ENCODE measurements at regions not wholly inside any gene's neighbourhood (a gene's known extent, or its start where the extent isn't known, plus 50 kb on each side); places are given as distances from the start of the nearest gene placed in this dataset.

DNA sequence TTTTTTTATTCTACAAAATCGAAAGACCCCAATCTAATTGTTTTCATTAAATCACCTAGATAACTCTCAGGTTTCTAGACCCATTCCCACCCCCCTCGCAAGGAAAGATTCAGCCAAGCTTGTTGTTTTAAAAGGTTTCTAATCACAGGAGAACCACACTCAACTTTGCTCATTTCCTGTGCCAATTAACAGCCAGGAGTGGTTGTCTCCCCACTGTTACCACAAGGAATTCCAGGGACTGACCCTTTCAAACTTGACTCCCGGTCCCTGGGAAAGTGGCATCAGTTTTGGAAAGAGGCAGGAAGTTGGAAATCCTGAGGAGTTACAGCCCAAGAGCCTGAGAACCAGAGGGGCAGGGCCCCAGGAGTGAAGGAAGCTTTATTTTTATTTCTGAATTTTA lies 561.3 kb upstream of the JAG1 start:
- H3K27ac ChIP-seq (ENCODE audit: low read length) = no peak overlapping the region
- TF ChIP-seq, protein P1, sequence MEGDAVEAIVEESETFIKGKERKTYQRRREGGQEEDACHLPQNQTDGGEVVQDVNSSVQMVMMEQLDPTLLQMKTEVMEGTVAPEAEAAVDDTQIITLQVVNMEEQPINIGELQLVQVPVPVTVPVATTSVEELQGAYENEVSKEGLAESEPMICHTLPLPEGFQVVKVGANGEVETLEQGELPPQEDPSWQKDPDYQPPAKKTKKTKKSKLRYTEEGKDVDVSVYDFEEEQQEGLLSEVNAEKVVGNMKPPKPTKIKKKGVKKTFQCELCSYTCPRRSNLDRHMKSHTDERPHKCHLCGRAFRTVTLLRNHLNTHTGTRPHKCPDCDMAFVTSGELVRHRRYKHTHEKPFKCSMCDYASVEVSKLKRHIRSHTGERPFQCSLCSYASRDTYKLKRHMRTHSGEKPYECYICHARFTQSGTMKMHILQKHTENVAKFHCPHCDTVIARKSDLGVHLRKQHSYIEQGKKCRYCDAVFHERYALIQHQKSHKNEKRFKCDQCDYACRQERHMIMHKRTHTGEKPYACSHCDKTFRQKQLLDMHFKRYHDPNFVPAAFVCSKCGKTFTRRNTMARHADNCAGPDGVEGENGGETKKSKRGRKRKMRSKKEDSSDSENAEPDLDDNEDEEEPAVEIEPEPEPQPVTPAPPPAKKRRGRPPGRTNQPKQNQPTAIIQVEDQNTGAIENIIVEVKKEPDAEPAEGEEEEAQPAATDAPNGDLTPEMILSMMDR (IDR thresholded peaks at IDR 0.05; ENCODE audit: low read length) = no peak
- TF ChIP-seq EZH2 (optimal IDR thresholded peaks at IDR 0.05; ENCODE audit: low read depth, low read length) (no peak), EZH2phosphoT487 (IDR thresholded peaks at IDR 0.05; ENCODE audit: low read length) (no peak)
- no peak overlapping the region for H3K9ac ChIP-seq (ENCODE audit: low read length)
- H3K4me2 ChIP-seq (ENCODE audit: low read depth, low read length) = peak overlapping the region; percentile 12; the same call in 1 of the 2 replicates
- DNase-seq = no peak
- H3K9me2 ChIP-seq (replicated peaks; ENCODE audit: insufficient read depth, low read length) = no peaks in the 10 kb centered on the region
- H3K4me1 ChIP-seq (ENCODE audit: low read length) = peaks cover 8% of the 10 kb centered on the region
- no peaks in the 10 kb centered on the region for H4K20me1 ChIP-seq (ENCODE audit: insufficient read depth, low read length)
- H3F3A ChIP-seq (ENCODE audit: insufficient read depth, low read length) = peaks cover 7% of the 10 kb centered on the region; the same call in 1 of the 2 replicates
- H3K79me2 ChIP-seq (ENCODE audit: low read length) = no peaks in the 10 kb centered on the region
- H3K36me3 ChIP-seq (replicated peaks; ENCODE audit: insufficient read depth, low read length) = no peaks in the 10 kb centered on the region
- no peak overlapping the region for H3K4me3 ChIP-seq (ENCODE audit: low read length)
- H2AFZ ChIP-seq (ENCODE audit: low read length) = no peak overlapping the region
- no peaks in the 10 kb centered on the region for H3K27me3 ChIP-seq (replicated peaks; ENCODE audit: insufficient read depth, low read length)
- no peaks in the 10 kb centered on the region for H3K9me3 ChIP-seq (replicated peaks; ENCODE audit: insufficient read depth, low read length)

GRCh38 chr20:11242320-11242719 lies 568.5 kb upstream of the JAG1 start:
- Histone ChIP-seq H3K9me2 (replicated peaks; ENCODE audit: insufficient read depth, low read length) (no peaks in the 10 kb centered on the region), H3K4me2 (ENCODE audit: low read depth, low read length) (no peak overlapping the region), H3K27me3 (replicated peaks; ENCODE audit: insufficient read depth, low read length) (no peaks in the 10 kb centered on the region), H3K4me1 (ENCODE audit: low read length) (no peaks in the 10 kb centered on the region), H3K79me2 (ENCODE audit: low read length) (no peaks in the 10 kb centered on the region), H4K20me1 (ENCODE audit: insufficient read depth, low read length) (no peaks in the 10 kb centered on the region), H2AFZ (ENCODE audit: low read length) (no peak overlapping the region), H3K9me3 (replicated peaks; ENCODE audit: insufficient read depth, low read length) (no peaks in the 10 kb centered on the region), H3K9ac (ENCODE audit: low read length) (no peak overlapping the region), H3K27ac (ENCODE audit: low read length) (no peak overlapping the region), H3K36me3 (replicated peaks; ENCODE audit: insufficient read depth, low read length) (no peaks in the 10 kb centered on the region), H3K4me3 (ENCODE audit: low read length) (no peak overlapping the region), H3F3A (ENCODE audit: insufficient read depth, low read length) (no peaks in the 10 kb centered on the region)
- DNase-seq = no peak
- TF ChIP-seq, protein P1 (IDR thresholded peaks at IDR 0.05; ENCODE audit: low read length) = no peak

DNA sequence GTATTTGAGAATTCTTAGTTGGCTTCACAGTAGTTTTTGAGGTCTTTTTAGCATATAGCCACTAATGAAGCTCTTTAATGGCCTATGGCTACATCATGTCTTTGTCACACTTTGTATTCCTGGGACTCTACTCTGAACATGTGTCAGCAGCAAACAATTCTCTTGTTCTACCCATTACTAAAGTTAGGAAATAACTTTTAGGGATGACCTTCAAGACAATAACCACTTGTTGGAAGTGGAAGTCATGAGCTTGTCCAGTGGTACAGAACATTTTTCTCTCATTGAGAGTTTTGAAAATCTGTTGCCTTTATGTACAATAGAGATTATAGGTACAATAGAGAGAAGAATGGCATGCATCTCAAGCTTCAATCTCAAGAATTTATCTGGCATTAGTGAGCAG lies 571.6 kb upstream of the JAG1 start:
- no peaks in the 10 kb centered on the region for H3K27me3 ChIP-seq (replicated peaks; ENCODE audit: insufficient read depth, low read length)
- H4K20me1 ChIP-seq (ENCODE audit: insufficient read depth, low read length) = no peaks in the 10 kb centered on the region
- no peak overlapping the region for H3K4me3 ChIP-seq (ENCODE audit: low read length)
- H3K9me3 ChIP-seq (replicated peaks; ENCODE audit: insufficient read depth, low read length) = no peaks in the 10 kb centered on the region
- H3K79me2 ChIP-seq (ENCODE audit: low read length) = no peaks in the 10 kb centered on the region
- H3F3A ChIP-seq (ENCODE audit: insufficient read depth, low read length) = no peaks in the 10 kb centered on the region
- no peak overlapping the region for H3K9ac ChIP-seq (ENCODE audit: low read length)
- H3K36me3 ChIP-seq (replicated peaks; ENCODE audit: insufficient read depth, low read length) = no peaks in the 10 kb centered on the region
- no peak overlapping the region for H3K4me2 ChIP-seq (ENCODE audit: low read depth, low read length)
- H3K27ac ChIP-seq (ENCODE audit: low read length) = no peak overlapping the region
- TF ChIP-seq EZH2 (optimal IDR thresholded peaks at IDR 0.05; ENCODE audit: low read depth, low read length) (no peak), EZH2phosphoT487 (IDR thresholded peaks at IDR 0.05; ENCODE audit: low read length) (no peak)
- TF ChIP-seq, protein P1 (IDR thresholded peaks at IDR 0.05; ENCODE audit: low read length) = no peak
- no peaks in the 10 kb centered on the region for H3K4me1 ChIP-seq (ENCODE audit: low read length)
- no peak overlapping the region for H2AFZ ChIP-seq (ENCODE audit: low read length)
- H3K9me2 ChIP-seq (replicated peaks; ENCODE audit: insufficient read depth, low read length) = no peaks in the 10 kb centered on the region
- no peak for DNase-seq
